Muscle of back (tissue), 3 donors: ENCODE measurements at regions not wholly inside any gene's neighbourhood (a gene's known extent, or its start where the extent isn't known, plus 50 kb on each side); places are given as distances from the start of the nearest gene placed in this dataset.

Experiments used
- DNase-seq, 3 donors: peaks; one replicate each; pipeline versions ENCODE4 v3.0.0 to v3.0.0-alpha.2; 2013

DNA sequence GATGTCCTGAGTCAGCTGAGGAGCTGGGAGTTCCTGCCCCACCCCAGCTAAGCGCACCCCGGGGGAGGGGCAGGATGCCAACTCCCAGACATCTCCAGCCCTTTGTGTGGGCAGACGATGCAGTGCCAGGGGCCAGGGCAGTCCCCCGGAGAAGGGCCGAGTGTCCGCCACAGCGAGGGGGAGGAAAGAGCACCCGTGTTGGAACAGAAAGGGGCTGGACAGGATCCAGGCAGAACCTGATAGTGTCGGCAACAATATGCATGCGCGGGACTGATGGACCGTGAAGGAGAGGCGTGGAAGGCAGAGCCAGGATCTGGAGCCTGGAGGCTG, 1434.7 kb downstream of the BRD1 start:
- no peak for DNase-seq

DNA sequence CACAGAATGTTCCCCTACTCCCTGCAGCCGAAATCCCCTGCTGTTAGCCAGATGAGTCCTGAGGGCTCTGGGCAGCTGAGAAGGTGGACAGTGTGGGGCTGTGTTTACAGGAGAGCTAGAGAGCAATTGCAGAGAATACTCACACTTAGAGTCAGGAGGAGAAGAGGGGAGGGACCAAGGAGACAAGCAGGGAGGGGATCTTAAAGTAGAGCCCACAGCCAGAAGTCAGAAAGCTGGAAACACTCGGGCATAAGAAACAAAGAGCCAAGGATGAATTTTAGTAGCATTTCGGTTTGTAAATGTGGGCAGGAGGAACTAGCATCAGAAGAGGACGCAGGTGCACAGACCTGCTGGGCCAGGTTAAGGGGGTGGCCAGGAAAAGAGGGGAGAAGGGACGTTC, 1435.9 kb downstream of the BRD1 start:
- DNase-seq, result no peak

DNA sequence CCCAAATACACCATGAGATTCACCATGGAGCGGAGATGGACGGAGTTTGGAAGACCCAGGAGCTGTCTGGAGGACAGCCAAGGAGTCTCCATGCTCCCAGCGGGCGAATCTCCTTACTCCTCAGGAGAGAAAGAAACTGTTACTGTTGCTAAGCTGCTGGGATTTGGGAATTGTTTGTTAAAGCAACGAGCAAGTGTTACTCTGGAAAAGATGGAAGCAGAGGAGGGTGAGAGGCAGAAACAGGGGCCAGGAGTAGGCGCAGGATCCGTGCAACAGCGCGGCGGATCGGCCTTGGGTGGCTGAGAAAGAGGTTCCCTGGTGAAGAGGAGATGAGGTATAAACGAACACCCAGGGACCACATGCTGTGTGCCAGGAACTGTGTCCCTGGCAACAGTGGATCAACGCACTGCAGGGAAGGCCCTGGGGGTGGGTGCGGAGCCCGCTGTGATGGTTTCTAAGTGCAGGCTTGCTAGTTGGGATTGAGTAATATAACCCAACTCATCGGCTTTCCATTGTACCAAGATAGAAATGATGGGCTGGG, 1436.4 kb downstream of the BRD1 start:
- DNase-seq, result no peak

DNA sequence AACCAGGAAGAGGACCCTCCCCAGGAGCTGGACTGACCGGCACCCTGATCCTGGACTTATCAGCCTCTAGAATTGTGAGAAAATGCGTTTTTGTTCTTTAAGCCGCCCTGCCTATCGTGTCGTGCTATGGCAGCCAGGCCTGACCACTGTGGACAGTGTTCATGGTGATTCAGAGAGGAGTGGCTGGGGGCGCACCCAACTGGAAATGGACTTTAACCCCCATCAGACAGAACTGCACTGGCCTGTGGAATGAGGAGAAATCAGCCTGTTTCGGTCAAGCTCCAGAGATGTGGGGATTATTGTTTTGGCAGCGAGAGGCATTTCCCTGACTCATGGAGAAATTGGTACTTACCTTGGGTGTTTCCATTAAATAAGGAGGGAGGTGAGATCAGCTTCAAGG, 1437.8 kb downstream of the BRD1 start:
- DNase-seq, result no peak

DNA sequence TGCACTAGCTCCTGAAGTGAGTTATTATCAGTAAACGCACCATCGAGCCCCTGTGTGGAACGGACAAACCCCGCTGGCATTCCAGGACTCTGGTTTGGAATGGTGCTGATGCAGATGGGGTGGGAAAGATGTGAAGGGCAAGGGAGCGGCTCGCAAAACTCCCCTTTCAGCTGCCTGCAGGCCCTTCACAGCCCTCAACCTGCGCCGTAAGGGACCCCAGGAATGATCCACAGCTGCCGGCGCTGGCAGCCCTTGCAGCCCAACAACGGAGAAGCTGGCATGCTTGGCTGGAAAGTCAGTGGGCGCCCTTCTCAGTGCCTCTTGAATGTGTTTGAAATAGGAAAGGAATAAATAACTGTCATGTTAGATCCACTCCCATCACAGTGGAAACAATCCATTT, 1445.5 kb downstream of the BRD1 start:
- DNase-seq, result no peak

DNA sequence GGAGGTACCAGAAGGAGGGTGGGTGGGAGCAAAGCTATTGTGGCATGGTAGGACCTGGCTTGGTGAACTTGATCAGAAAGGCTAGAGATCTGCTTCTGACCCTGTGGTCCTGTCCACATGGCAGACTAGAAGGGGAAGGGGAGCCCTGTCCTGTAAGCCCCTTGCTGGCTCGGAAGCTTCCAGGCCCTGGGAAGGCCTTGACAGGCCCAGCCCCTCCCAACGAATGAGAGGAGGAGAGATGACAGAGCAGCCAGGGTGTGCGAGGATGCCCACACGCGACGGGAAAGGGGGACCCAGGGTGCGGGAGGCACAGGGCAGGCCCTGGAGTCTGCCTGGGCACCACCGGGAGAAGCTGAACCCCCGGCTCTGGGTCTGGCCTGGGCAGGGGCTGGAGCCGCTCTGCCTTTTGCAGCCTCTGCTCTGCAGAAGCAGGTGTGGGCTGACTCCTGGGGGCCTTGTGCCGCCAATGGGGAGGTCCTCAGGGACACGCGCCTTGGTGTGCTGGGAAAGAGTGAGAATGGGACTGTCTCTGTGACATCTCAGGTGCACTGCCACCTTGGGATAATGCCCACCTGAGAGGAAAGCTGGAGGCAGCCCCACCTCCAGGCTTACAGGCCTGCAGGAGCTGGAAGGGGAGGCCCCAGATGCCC, 1447.5 kb downstream of the BRD1 start:
- no peak for DNase-seq

DNA sequence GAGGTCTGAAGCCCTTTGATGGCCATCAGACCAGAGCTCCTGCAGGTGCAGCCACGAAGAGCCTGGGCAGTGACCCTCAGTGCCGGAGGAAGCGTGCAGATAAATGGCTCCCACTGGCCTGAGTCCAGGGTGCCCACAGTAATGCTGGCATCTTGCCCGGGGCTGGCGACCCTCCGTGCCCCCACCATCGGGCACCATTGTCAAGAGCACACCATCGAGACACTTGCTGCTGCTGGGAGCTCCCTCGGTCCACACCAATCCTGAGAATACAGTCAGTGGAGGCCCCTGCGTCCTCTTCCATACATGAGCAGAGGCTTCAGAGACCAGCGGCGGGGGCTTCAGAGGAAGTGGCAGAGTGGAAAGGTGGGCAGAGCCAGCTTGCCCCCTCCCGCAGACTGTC, 1448.3 kb downstream of the BRD1 start:
- no peak for DNase-seq

DNA sequence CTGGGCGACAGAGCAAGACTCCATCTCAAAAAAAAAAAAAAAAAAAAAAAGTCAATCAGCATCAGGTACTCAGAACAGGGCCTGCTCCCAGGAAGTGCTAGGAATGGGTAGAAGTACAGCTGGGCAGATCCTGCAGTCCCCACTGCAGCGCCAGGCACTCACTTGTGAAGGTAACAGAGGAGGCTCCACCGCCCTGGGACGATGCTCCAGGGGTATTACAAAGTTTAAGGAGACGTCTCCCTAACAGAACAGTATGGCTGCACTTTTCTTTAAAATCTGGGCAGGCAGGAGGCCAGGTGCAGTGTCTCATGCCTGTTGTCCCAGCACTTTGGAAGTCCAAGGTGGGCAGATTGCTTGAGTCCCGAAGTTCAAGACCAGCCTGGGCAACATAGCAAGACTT, 1449.0 kb downstream of the BRD1 start:
- DNase-seq, result no peak

DNA sequence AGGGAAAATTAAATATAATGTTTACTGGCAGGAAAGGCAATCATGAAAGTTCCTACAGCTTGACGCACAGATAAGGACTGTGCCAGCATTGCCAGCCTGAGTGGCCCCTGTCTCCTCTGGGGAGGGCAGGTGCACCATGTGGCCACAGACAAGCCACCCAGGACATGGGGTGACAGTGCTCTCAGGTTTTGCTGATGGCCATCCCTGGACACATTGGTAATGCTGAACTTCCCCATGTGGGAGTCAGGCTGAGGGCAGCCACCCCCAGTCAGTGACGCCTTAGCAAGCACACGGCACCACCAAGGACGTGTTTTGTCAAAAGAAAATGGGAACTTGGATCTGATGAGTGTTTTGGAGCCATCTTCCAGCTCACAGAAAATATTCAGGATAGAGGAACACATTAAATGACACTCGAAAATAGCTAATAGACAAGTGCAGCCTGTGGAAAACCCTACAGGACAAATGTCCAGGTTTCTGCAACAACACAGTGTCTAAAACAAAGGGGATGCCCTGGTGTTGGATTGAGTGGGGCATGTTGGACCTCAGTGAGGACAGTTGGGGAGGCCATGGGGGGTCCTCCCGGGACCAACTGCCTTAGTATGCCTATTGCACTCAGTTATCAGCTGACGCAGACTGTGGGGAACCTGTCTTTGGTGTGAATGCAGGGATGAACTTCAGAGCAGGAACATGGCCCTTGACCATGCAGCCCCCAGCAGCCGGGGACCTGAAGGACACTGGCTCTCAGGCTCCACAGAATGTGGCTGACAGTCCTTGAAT, 1450.5 kb downstream of the BRD1 start:
- no peak for DNase-seq

DNA sequence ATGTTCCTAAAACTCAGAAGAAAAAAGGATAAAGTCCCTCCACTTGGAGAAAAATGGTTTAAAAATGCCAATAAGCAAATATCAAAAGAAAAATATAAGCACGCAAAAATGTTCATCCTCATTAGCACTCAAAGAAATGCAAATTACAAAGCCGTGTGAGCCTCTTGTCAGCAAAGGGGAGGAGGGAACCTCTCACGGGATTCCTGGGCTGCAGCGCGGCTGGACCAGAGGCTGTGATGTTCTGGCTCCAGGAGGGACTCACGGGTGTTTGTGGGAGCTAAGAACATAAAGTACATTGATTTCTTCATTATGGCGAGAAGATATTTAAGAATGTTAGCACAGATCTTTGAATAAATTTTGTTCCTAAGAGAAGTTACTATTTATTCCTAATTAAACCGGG, 1451.2 kb downstream of the BRD1 start:
- no peak for DNase-seq

DNA sequence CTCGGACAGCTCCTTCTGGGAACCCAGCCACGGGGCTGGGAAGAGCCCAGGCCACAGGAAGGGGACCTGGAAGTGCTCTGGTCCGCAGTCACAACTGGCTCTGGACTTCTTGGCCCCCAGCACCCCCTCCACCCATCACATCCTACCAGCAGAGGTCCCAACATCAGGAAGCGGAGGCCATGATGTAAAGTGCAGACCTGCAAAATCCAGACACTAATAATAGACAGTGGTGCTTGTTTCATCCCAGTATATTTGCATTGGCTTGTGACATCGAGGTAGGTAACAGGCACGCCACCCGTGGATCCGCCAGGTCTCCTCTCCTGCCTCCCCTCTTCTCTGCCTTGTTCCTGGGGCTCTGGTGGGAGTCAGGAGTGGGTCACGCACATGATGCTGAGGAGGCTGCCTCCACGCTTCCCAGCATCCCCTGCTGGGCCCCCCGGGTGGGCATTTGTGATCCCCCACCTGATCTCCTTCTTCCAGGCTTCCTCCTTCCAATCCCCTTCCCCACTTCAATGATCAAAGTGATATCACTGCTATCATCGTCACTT, 1454.0 kb downstream of the BRD1 start:
- DNase-seq, result no peak

DNA sequence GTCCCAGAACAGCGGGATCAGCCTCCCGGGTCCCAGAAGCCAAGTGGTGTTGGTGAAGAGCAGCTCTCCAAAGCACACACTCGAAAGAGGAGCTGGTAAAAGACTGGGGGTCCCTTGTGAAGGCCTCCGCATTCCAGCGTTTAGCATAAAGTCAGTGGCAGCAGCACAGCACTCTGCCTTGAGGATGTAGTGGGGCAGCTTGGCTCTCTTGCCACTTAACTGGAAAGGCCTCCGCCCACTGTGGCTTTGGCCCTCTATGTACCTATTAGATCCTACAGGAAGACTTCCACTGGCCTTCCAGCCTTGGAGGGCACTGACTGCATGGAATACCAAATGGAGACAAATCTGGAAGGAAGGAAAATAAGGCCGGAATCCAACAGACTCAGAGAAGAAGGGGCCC, 1455.3 kb downstream of the BRD1 start:
- no peak for DNase-seq

DNA sequence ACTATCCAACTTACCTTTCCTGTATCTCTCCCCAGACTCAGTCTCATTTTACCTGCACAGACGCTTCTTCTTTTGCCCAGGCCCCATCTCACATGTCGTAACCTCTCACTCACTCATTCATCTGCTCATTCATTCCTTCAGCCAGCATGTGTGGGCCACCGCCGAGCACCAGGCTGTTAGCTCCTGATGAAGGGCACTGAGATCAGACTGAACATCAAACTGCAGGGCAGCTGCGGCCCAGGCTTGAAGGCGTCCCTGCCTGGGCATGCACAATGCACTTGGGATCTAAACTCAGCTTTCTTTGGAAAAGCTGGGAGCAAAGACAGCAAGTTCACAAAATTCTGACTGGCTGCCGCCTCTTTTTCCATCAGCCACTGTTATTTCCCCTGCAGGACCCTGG, 1456.3 kb downstream of the BRD1 start:
- no peak for DNase-seq

DNA sequence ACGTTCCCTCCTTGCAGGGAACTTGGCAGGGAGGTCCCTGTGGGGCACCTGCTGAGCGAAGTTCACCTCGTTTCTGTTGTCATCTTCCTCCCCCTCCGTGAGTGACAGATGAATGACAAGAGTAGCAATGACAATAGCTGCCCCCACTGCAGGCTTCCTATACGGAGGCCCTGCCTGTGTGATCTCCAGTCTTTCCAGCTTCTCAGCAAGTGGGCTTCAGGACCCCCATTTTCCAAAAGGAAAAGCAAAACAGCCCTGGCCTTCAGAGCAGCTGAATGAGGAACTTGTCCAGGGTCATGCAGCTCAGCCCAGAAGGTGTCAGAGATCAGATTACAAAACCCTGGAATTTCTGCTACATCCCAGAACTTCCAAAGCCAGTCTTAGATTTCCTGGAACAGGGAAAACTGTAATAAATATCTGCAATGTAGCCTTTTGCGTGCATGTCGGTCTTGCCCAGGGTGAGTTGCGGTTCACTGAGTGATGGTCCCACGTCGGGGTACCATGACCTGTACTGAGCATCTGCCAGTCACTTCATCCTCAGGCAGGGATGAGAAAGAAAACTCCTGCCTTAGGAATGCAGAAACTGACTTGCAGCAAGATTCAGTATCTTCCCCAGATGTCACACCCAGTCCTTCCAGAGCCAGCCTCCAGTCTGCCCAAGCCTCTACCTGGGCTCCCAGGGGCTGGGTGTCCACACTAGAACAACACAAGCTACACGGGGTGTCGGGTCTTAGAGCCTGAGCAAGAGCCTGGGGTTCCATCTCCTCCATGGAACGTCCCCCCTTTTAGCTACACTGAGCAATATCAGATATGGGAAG, 1457.0 kb downstream of the BRD1 start:
- peak in 1 of 3 donors; percentile 5 for DNase-seq

DNA sequence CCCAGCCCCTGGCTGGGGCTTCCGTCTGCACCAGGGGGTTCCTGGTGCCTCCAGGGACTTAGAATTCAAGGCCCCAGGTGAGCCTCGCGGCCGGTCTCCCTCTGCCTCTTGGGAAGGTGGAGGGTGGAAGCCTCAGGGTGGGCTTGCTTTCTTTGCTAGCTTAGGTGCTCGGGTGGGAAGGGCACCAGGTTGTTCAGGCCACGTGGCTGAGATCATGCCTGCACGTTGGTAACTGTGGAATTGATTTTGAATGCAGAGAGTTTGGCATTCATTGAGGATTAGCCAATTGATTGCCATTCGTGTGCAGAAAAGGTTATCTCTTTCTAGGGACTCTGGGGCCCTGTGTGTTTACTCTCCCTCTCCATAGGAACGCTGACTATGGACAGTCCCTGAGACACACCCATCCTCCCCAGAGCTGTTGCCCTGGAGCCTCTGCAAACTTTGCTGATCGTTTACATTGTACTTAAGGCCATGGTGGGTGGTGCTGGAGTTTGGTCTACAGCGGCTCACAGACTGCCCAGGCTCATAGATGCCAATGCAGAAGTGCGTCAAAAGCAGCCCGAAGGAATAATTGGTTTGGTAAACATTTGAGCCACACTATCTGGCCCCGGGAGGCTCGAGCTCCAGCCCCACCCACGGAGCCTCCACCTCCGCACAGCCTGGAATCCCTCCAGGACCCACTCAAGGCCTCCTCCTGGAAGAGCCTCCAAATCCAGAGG, 1457.7 kb downstream of the BRD1 start:
- peak in 2 of 3 donors; percentile 10 to 18 for DNase-seq

DNA sequence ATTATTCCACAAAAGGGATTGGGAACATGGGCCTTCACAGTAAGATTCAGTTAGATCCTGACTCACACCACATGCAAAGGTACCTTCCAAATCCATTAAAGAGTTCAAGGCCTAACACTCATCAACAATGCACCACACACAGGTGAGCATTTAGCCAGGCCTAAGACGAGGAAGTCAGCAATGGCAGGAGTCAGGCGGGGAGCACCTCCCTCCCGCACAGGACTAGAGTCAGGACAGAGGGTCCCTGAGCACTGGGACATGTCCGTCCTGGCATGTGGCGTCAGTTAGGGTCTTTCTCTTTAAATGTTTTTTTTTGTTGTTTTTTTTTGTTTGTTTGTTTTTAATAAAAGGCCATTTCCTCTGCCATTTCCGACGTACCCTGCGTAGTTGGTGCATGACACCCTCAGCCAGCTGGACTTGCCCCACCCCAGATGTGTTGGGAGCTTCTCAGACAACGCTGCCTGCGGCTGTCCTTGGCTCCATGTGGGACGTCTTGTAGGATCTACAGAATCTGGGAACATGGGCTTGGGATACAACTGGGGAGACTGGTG, 1458.6 kb downstream of the BRD1 start:
- no peak for DNase-seq

DNA sequence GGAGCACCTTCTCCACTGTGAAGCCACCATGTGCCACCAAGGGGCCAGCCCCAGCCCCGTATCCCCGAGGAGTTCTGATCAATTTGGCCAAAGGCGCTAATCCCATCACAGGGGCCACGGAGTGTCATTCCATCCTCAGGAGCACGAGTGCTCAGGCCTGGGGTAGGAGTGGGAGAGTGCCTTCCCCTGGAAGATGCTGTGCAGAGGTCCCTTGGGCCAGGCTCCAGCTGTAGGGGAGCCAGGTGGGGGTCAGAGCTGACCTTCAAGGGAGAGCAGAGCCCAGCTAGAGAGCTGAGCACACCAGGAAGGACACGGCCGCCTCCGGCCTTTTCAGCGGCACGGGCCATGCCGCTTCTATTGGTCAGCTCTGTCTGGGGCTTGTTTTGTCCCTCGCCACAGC, 1459.9 kb downstream of the BRD1 start:
- DNase-seq, result peak in 1 of 3 donors; percentile 35

DNA sequence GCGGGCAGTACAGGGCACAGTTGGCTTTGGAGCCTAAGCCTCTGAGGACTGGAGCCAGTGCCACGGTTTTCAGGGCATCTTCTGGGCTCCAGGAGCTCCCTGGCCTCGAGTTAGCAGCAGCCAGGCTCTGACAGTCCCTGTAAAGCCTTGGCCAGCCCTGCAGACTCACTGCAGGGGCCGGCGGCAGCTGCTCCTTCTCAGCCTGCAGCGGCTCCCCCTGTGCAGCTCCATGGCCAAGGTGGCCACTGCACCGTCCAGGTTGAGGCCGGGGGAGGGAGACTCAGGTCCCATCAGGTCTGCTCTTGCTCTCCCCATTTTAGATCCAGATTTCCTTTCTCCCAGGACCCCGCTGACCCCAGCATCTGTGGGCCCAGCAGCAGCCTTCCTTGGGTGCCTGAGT, 1461.1 kb downstream of the BRD1 start:
- DNase-seq, result no peak

DNA sequence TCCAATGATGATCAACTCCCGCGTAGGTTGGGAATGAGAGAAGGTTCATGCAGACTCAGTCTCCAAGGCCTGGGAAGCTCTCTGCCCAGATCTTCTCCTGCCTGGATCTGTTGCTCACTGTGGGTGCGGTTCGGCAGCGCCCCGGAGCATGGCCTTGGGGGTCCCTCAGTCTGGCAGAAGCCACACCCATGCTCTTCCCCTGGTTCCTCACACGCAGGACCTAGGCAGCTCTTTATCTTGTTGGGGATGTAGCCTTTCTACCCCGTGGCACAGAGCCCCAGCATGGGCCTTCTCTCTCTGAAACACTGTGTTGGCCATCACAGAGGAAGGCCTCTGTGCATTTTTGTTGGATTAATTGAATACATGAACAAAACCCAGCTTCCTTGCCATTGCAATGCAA, 1461.6 kb downstream of the BRD1 start:
- DNase-seq, result no peak

DNA sequence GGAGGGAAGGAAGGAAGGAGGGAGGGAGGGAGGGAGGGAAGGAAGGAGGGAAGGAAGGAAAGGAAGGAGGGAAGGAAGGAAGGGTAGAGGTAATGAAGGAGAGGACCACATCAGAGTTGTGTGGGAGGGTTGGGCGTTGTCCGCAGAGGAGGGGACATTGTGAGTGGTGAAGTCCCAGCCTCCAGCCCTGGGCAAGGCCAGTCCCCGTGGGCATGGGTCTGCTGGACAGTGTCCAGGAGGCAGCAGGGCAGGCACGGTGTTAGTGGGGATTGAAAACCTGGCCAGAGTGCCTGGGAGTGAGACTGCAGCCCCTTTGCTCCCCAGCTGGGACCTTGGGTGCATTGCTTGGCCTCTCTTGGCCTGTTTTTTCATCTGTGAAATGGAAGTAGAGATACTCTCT, 1462.3 kb downstream of the BRD1 start:
- DNase-seq, result no peak

DNA sequence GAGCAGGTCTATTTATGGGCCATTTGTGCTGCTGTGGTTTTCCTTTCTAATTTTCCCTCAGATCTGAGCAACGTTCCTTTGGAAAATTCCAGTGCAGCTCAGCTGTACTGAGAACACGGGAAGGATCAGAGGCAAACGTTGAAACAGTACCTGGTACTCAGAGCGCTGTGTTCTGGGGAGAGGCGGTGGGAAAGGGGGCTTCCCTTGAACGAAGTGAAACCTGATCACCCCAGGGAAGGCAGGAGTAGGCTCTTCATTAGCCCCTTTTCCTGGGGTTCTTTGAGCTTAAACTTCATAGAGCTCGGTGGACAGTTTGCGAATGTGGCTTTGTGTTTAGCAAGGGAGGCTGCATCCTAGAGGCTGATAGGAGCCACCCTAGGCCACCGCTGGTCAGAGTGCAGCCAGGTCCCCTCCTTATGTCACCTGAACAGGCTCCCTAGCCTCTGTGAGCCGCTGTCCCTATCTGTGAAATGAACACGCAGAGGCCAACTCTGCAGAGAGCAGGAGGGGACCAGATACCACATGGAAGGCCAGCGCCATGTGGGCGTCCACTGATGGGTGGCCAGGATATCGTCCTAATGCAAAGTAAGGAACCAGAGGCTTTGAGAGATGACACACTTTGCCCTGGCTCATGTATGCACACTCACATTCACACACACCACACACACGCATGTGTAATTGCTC, 1464.8 kb downstream of the BRD1 start:
- no peak for DNase-seq
